ENCODE measurements at regions not wholly inside any gene's neighbourhood (a gene's known extent, or its start where the extent isn't known, plus 50 kb on each side); places are given as distances from the start of the nearest gene placed in this dataset.
"Not testable (repeated sequence)": the region's sequence is repeated elsewhere in the genome, so short reads cannot be mapped to it uniquely, and the experiment has no call there.

GRCh38 chr1:57615956-57616355 is 192.1 kb upstream of the DAB1 start:
- no peak for DNase-seq

GRCh38 chr1:57612833-57613232 is 189.0 kb upstream of the DAB1 start:
- no peak for DNase-seq

- no peak for DNase-seq
Measured at GRCh38 chr1:57605933-57606332, 182.1 kb upstream of the DAB1 start.

- no peak for DNase-seq
Measured at GRCh38 chr1:57603696-57604095, 179.8 kb upstream of the DAB1 start.

- DNase-seq: no peak
Measured at GRCh38 chr1:57600424-57600823, 176.6 kb upstream of the DAB1 start.

GRCh38 chr1:57599236-57599994 is 175.6 kb upstream of the DAB1 start:
- no peak for DNase-seq

- DNase-seq: no peak
Measured at GRCh38 chr1:57597036-57597435, 173.2 kb upstream of the DAB1 start.

GRCh38 chr1:57594002-57594401 is 170.1 kb upstream of the DAB1 start:
- DNase-seq: no peak

GRCh38 chr1:57591842-57592241 is 168.0 kb upstream of the DAB1 start:
- no peak for DNase-seq

GRCh38 chr1:57590978-57591377 is 167.1 kb upstream of the DAB1 start:
- DNase-seq: no peak

- DNase-seq: no peak
Measured at GRCh38 chr1:57586842-57587241, 163.0 kb upstream of the DAB1 start.

GRCh38 chr1:57578680-57579079 is 154.8 kb upstream of the DAB1 start:
- DNase-seq: no peak

GRCh38 chr1:57578099-57578498 is 154.2 kb upstream of the DAB1 start:
- no peak for DNase-seq

GRCh38 chr1:57576756-57577155 is 152.9 kb upstream of the DAB1 start:
- DNase-seq: no peak

GRCh38 chr1:57572016-57572415 is 148.2 kb upstream of the DAB1 start:
- no peak for DNase-seq

GRCh38 chr1:57558066-57558465 is 134.2 kb upstream of the DAB1 start:
- DNase-seq: not testable (repeated sequence)

- DNase-seq: no peak
Measured at GRCh38 chr1:57553666-57554065, 129.8 kb upstream of the DAB1 start.

GRCh38 chr1:57551476-57551875 is 127.6 kb upstream of the DAB1 start:
- no peak for DNase-seq

- DNase-seq: no peak
Measured at GRCh38 chr1:57550092-57550491, 126.2 kb upstream of the DAB1 start.

- DNase-seq: no peak
Measured at GRCh38 chr1:57549300-57549699, 125.4 kb upstream of the DAB1 start.

GRCh38 chr1:57546549-57547330 is 122.9 kb upstream of the DAB1 start:
- DNase-seq: no peak

- no peak for DNase-seq
Measured at GRCh38 chr1:57544345-57544744, 120.5 kb upstream of the DAB1 start.

GRCh38 chr1:57536749-57537423 is 113.0 kb upstream of the DAB1 start:
- no peak for DNase-seq

- no peak for DNase-seq
Measured at GRCh38 chr1:57532299-57532698, 108.4 kb upstream of the DAB1 start.
